ENCODE measurements at regions not wholly inside any gene's neighbourhood (a gene's known extent, or its start where the extent isn't known, plus 50 kb on each side); places are given as distances from the start of the nearest gene placed in this dataset.
"Not testable (repeated sequence)": the region's sequence is repeated elsewhere in the genome, so short reads cannot be mapped to it uniquely, and the experiment has no call there.

DNA sequence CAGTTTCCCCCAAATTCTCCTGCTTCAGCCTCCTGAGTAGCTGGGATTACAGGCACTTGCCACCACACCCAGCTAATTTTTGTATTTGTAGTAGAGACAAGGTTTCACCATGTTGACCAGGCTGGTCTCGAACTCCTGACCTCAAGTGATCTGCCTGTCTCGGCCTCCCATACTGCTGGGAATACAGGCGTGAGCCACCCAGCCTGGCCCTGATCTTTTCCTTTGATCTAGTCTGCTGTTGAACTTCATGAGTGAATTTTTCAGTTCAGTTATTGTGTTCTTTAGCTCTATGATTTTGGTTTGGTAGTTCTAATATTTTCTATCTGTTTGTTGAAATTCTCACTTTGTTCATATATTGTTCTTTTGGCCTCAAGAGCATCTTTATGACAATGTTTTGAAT, 83.4 kb upstream of the RAP2C start:
- DNase-seq: not testable (repeated sequence)

DNA sequence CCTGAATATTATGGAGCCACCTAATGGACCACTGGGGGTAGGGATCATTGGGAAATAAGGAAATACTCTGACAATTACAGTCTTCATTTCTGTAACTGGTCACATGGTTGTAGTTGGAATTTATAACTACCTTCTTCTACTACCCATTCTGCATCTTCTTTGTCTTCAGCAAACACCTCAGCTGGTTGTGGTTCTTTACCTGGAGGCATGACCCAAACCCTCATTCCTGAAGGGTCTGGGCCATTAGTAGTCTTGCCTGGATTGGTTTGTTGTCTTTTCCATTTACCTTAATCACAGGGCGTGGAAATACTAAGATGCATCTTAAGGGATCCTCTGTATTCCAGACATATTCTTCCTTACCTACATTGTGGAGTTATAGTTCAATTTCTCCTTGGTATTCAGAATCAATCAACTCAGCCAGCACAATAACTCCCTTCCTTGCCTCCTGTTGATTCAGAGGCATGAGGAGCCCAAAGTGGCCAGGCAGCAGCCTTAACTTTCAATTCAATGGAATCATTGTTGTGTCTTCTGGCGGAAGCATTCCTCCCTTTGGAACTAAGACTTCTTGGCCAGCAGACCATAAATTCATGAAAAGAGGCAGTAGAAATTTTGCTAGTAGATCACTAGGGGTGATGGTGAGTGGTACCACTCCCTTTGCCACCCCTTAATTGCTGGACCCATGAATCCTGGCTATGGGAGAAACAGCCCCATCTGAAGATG, 75.7 kb upstream of the RAP2C start:
- DNase-seq: no peak

DNA sequence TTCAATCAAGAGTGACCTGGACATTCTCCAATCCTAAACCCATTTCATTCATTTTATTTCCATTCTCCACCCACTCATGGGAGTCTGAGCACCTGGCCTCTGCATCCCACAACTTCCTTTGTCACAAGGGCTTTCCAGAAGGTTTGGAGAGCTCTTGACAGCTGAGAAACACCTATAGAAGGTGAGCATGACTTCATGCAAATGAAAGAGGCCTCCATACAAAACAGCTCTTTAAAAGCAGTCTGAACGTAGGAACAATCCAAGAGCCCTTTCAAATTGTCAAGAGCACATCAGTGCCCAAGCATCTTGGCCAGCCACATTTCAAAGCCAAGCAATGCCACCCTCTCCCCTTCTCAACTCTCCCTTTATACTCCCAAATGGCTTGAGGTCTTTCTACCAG, 74.9 kb upstream of the RAP2C start:
- no peak for DNase-seq

GRCh38 chrX:132292793-132293192, 73.5 kb upstream of the RAP2C start:
- peak; percentile 23 to 35 for DNase-seq

GRCh38 chrX:132277953-132278614, 58.8 kb upstream of the RAP2C start:
- DNase-seq: no peak

GRCh38 chrX:132272826-132273225, 53.6 kb upstream of the RAP2C start:
- DNase-seq: no peak

GRCh38 chrX:132271311-132271778, 52.1 kb upstream of the RAP2C start:
- no peak for DNase-seq

DNA sequence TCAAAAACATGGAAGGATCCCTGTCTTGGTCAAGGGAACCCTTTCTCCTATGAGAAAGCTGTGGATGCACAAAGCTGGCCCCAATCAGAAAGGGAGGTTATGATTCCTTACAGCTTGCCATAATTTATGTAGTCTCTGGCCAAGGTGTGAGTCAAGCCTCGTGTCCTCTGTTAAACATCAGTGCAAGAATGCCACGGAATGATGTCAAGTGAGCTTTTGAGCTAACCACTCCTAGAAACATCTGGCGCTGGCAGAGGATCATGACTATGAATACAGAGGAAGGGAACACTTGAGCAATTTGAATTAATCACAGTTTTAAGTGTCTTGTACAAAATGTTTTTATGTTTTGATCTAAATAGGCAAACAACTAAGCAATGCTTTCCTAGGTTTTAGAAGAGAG, 51.5 kb upstream of the RAP2C start:
- no peak for DNase-seq

DNA sequence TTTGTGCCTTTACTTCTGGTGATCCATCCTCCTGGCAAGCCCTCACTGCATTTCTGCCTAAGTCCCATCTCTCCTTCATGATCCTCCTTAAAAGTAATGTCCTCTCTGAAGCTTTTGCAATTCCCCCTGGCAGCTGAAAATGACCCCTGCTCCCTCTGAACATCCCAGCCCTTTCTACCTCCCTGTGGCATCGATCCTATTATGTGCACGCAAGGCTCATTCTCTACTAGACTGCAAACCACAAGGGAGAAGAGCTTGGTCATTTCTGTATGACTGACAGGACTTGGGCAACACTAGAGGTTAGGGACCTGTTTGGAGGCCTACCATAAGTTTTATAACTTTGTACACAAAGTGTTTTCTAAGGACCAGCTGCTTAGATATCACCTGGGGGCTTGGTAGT, 50.8 kb upstream of the RAP2C start:
- DNase-seq: no peak

Measured in CD4-positive, alpha-beta T cell treated with Interleukin-1 beta for 1 hour (primary cell).